ENCODE measurements at regions not wholly inside any gene's neighbourhood (a gene's known extent, or its start where the extent isn't known, plus 50 kb on each side); places are given as distances from the start of the nearest gene placed in this dataset. TPM values are rescaled to one million over a fixed set of nuclear protein-coding genes. Genes with fewer than 3 reads are reported as not detected.

- no peak for TF ChIP-seq CTCF (IDR thresholded peaks at IDR 0.05; ENCODE audit: insufficient read depth, low read length)
- H3K4me3 ChIP-seq (ENCODE audit: low read depth, low read length), result no peak overlapping the region
- DNase-seq (ENCODE audit: low read depth), result no peak
These were observed 80.3 kb upstream of the GYPC start for GRCh38 chr2:126575631-126576030.

DNA sequence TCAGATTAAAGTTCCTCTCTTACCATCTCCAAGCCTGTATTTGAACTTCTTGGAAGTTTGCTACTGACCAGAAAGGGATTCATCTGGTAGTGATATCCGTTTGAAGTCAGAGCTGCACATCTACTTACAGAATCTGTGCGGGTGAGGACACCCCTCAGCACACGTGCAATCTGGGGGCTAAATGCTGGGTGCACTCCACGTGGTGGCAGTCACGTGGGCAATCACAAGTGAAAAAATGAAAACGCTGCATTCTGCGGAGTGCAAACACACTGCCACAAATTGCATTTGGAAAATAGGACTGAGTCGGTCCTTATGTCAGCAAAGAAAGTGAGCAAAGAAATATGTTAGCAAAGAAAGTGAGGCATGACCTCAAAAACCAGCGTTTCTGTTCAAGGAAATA is 76.1 kb upstream of the GYPC start:
- no peak overlapping the region for H3K4me3 ChIP-seq (ENCODE audit: low read depth, low read length)
- TF ChIP-seq CTCF (IDR thresholded peaks at IDR 0.05; ENCODE audit: insufficient read depth, low read length), result no peak

DNA sequence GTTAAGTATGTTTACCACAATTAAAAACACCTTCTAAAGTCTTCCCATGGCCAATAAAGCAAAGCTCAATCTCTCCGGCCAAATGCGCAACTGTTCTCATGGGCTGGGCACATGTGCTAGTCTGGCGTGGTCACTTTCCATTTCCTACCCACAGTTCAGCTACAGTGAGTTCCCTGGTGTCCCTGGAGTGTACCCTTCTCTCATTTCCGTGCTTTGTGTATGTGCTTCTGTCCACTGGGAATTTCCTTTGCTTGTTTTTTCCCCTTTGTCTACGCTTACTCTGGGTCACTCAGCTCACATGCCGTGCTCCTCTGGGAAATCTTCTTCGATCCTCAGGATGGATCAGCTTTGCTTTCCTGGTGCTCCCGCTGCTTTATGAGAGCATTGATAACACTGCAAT is 69.6 kb upstream of the GYPC start:
- no peak for DNase-seq (ENCODE audit: low read depth)
- no peak for TF ChIP-seq CTCF (IDR thresholded peaks at IDR 0.05; ENCODE audit: insufficient read depth, low read length)
- H3K4me3 ChIP-seq (ENCODE audit: low read depth, low read length), result no peak overlapping the region

More for the DNA sequence above, 76.1 kb upstream of the GYPC start:
- DNase-seq (ENCODE audit: low read depth), result no peak

DNA sequence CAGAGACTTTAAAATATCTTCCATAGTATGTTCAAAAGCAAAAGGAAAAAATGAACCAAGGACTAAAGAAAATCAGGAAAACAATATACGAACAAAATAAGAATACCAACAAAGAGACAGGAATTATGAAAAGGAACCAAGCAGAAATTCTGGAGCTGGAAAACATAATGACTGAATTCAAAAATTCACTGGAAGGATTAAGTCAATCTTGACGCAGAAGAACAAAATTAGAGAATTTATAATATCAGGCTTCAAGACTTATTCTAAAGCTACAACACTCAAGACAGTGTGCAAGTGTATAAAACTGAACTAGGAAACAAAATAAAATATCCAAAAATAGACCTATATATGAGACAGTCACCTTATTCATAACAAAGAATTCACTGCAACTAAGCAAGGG is 56.9 kb upstream of the GYPC start:
- DNase-seq (ENCODE audit: low read depth), result no peak
- no peak for TF ChIP-seq CTCF (IDR thresholded peaks at IDR 0.05; ENCODE audit: insufficient read depth, low read length)
- no peak overlapping the region for H3K4me3 ChIP-seq (ENCODE audit: low read depth, low read length)

DNA sequence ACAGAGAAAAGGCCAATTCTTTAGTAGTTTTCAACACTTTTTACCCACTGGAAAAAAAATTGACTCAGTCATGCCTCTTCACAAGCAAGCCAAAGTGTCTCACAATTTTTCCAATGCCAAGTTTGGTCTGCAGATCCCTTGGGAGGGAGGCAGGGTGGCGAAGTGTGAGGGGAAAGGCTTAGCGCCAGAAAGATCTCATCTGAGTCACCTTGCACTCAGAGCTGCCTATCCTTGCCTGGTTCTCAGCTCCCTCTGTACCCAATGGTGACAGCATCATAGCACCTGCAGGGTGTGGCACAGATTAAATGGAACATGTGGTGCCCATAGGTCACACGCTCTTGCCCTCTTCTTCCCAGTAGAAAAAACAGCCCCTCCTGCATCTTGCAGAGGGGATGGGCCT is 55.2 kb upstream of the GYPC start:
- H3K4me3 ChIP-seq (ENCODE audit: low read depth, low read length), result no peak overlapping the region
- no peak for DNase-seq (ENCODE audit: low read depth)
- no peak for TF ChIP-seq CTCF (IDR thresholded peaks at IDR 0.05; ENCODE audit: insufficient read depth, low read length)

DNA sequence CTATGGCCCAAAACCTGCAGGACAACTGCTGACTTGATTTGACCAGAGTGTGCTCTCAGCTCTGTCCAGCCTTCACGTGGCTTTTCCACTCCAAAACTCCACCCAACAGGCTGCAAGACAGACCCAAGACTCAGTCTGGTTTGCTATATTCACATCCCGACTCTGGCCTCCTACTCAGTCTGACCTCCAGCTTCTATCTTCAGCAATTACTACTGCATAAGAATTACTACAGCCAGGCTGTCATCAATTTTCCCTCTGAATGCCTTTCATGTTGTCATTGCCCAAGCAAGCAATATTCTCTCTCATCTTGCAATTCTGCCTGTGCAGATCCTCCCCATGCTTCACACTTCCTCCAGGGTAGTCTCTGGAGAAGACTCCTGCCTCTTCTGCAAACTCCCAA is 53.6 kb upstream of the GYPC start:
- no peak for DNase-seq (ENCODE audit: low read depth)
- no peak overlapping the region for H3K4me3 ChIP-seq (ENCODE audit: low read depth, low read length)
- TF ChIP-seq CTCF (IDR thresholded peaks at IDR 0.05; ENCODE audit: insufficient read depth, low read length), result no peak

Small RNA genes lying in the stretch of these regions (small RNA-seq; reads per million reads assigned to genes)
- gene AC097499.1, result not detected
- gene RNU6-259P, result not detected

Data from fibroblast of the aortic adventitia (primary cell).